HEK293T (cell line): ENCODE measurements at regions not wholly inside any gene's neighbourhood (a gene's known extent, or its start where the extent isn't known, plus 50 kb on each side); places are given as distances from the start of the nearest gene placed in this dataset.

ENCODE experiments used
- CTCF ChIA-PET: fragments of 350-600 bp; formaldehyde crosslinking; extraction: SDS; loops from one replicate; lab custom pipeline; 2021; ENCODE audit warnings: antibody characterized with exemption, inconsistent platforms; lab: Yijun Ruan, JAX
- POLR2A ChIA-PET: fragments of 350-600 bp; formaldehyde crosslinking; extraction: SDS; loops from one replicate; lab custom pipeline; 2020; ENCODE audit warnings: antibody characterized with exemption, inconsistent platforms; lab: Yijun Ruan, JAX
- DNase-seq: peaks from one replicate; pipeline ENCODE4 v3.0.0; 2012; ENCODE audit warnings: mixed read lengths; ENCODE audit errors: extremely low spot score
- ARNT ChIP-seq: fragments of 450-650 bp; IDR thresholded peaks from 2 replicates; pipeline ENCODE4 v1.6.1; 2017; ENCODE audit warnings: mild to moderate bottlenecking
- BHLHE40 ChIP-seq: fragments of 450-650 bp; IDR thresholded peaks from 2 replicates; pipeline ENCODE4 v1.6.1; 2016; ENCODE audit warnings: mild to moderate bottlenecking, moderate library complexity, borderline replicate concordance
- CTBP1 ChIP-seq: fragments of 450-650 bp; IDR thresholded peaks from 2 replicates; pipeline ENCODE4 v1.6.1; 2016; ENCODE audit warnings: borderline replicate concordance
- ELF4 ChIP-seq: fragments of 450-650 bp; IDR thresholded peaks from 2 replicates; pipeline ENCODE4 v1.6.1; 2017; ENCODE audit warnings: antibody characterized with exemption
- FOXA1 ChIP-seq: fragments of 450-650 bp; IDR thresholded peaks from 2 replicates; pipeline ENCODE4 v1.6.1; 2016; ENCODE audit warnings: mild to moderate bottlenecking
- FOXK2 ChIP-seq: fragments of 450-650 bp; IDR thresholded peaks from 2 replicates; pipeline ENCODE4 v1.6.1; 2016; ENCODE audit warnings: mild to moderate bottlenecking
- FOXM1 ChIP-seq: fragments of 450-650 bp; IDR thresholded peaks from 2 replicates; pipeline ENCODE4 v1.6.1; 2017; ENCODE audit warnings: mild to moderate bottlenecking, borderline replicate concordance
- HDGF ChIP-seq: fragments of 450-650 bp; IDR thresholded peaks from 2 replicates; pipeline ENCODE4 v1.6.1; 2017; ENCODE audit warnings: antibody characterized with exemption, borderline replicate concordance
- L3MBTL2 ChIP-seq: fragments of 450-650 bp; conservative IDR thresholded peaks from 2 replicates; pipeline ENCODE4 v1.6.1; 2016; ENCODE audit warnings: mild to moderate bottlenecking
- LEF1 ChIP-seq: fragments of 450-650 bp; IDR thresholded peaks from 2 replicates; pipeline ENCODE4 v1.6.1; 2017; ENCODE audit warnings: mild to moderate bottlenecking, borderline replicate concordance
- NFRKB ChIP-seq: fragments of 450-650 bp; IDR thresholded peaks from 2 replicates; pipeline ENCODE4 v1.6.1; 2016; ENCODE audit warnings: mild to moderate bottlenecking, moderate library complexity
- SP1 ChIP-seq: fragments of 450-650 bp; IDR thresholded peaks from 2 replicates; pipeline ENCODE4 v1.6.1; 2017
- SUZ12 ChIP-seq: fragments of 450-650 bp; IDR thresholded peaks from 2 replicates; pipeline ENCODE4 v1.6.1; 2016; ENCODE audit warnings: mild to moderate bottlenecking
- TARDBP ChIP-seq: fragments of 450-650 bp; IDR thresholded peaks from 2 replicates; pipeline ENCODE4 v1.6.1; 2016
- ZNF384 ChIP-seq: fragments of 450-650 bp; IDR thresholded peaks from 2 replicates; pipeline ENCODE4 v1.6.1; 2016
- TF ChIP-seq, protein P1 (sequence below): fragments of 450-650 bp; IDR thresholded peaks from 2 replicates; pipeline ENCODE4 v1.6.1; 2016

DNA sequence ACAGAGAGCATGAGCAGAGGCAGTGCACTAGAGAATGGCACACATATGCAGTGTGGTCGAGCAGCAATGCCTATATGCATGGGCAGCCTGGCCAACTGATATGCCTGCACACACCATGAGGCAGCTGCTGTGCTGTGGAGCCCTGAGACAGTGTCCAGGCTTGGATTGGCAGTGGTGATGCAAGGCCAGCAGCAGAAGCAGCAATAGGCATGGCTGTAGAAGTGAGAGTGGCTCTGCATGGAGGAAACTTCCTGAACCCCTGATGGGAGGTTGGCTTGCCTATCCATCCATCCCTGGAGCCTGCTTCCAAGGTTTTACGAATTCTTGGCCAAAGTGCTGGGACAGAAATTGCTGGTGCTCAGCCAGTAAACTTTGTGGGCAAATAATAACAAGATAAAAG is 89.7 kb downstream of the DIRAS3 start:
- DNase-seq = no peak
- POLR2A ChIA-PET = no interaction called here
- TF ChIP-seq TARDBP (no peak), ARNT (no peak), HDGF (no peak), SP1 (no peak), ZNF384 (no peak), FOXM1 (no peak), FOXA1 (no peak), ELF4 (no peak), CTBP1 (no peak), NFRKB (no peak), L3MBTL2 (no peak), FOXK2 (no peak), LEF1 (no peak), BHLHE40 (no peak), SUZ12 (no peak)
- TF ChIP-seq, protein P1, sequence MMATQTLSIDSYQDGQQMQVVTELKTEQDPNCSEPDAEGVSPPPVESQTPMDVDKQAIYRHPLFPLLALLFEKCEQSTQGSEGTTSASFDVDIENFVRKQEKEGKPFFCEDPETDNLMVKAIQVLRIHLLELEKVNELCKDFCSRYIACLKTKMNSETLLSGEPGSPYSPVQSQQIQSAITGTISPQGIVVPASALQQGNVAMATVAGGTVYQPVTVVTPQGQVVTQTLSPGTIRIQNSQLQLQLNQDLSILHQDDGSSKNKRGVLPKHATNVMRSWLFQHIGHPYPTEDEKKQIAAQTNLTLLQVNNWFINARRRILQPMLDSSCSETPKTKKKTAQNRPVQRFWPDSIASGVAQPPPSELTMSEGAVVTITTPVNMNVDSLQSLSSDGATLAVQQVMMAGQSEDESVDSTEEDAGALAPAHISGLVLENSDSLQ = no peak
- CTCF ChIA-PET = no interaction called here

DNA sequence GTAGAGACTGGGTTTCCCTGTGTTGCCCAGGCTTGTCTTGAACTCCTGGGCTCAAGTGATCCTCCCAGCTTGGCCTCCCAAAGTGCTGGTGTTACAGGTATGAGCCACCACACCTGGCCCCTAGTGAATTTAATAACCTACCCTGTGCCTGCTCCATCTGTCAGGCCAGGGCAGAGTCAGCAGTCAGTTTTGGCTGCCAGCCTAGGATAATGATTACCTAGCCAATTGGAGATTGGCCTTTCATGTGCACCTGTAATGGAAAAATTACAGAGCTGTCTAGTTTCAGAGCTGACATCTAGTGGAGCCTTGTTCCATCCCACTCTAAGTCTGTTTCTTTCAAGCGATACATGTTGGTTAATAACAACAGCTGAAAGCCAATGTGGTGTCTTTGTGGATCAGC is 92.0 kb downstream of the DIRAS3 start:
- TF ChIP-seq L3MBTL2 (no peak), ARNT (no peak), ZNF384 (no peak), HDGF (no peak), BHLHE40 (no peak), FOXK2 (no peak), ELF4 (no peak), TARDBP (no peak), FOXA1 (no peak), LEF1 (no peak), FOXM1 (no peak), NFRKB (no peak), CTBP1 (no peak), SP1 (no peak), SUZ12 (no peak)
- TF ChIP-seq, protein P1 = no peak
- no peak for DNase-seq
- ChIA-PET POLR2A (no interaction called here), CTCF (no interaction called here)

DNA sequence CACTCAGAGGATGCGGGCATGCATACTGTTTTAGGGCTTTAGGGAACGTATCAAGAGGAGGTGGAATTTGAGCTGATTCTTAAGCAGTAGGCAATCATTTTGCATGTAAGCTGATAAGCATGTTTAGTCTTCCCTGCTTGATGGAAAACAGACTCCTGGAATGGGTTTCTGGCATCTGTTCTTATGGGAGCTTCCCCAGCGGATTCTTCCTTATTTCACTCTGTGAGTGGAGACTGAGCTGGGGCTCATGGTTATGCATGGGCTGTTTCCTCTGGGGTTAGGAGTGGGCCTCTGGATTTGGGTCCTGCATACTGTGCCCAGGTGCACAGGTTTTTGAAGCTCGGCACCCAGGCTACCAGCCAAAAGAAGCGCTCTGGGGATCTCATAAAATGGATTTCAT is 93.4 kb downstream of the DIRAS3 start:
- ChIA-PET CTCF (no interaction called here), POLR2A (no interaction called here)
- TF ChIP-seq ELF4 (no peak), FOXK2 (no peak), BHLHE40 (no peak), LEF1 (no peak), L3MBTL2 (no peak), SUZ12 (no peak), NFRKB (no peak), TARDBP (no peak), ZNF384 (no peak), CTBP1 (no peak), HDGF (no peak)
- TF ChIP-seq, protein P1 = no peak
- DNase-seq = no peak

- no peak for DNase-seq
- no peak for TF ChIP-seq FOXK2
- no peak for TF ChIP-seq ARNT
- no peak for TF ChIP-seq ZNF384
- TF ChIP-seq NFRKB = no peak
- TF ChIP-seq LEF1 = no peak
- ChIA-PET POLR2A (no interaction called here), CTCF (no interaction called here)
These were observed 94.3 kb downstream of the DIRAS3 start for GRCh38 chr1:67956116-67956515.

DNA sequence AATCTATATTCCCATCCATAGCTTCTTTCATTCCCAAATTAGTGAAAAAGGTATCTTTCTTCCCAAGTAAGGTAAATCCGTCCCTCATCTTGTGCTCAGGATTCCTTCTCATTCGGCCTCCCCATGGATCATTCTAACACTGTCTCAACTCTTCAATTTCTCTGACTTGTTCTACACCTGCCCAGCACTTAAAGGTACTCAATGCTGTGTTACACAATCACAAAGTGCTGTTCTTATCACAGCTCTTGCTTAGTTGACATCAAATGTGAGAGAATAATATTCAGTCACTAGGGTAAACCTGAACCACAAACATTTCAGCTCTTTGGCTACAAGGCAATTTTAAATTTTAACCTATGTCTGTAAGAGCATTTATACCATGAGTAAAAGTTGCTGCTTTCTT is 94.8 kb downstream of the DIRAS3 start:
- CTCF ChIA-PET = interaction anchor here (0.6 kb wide), 1 partner anchor 28 kb away, joined by 3 read pairs; no protein-coding TSS in a partner anchor
- POLR2A ChIA-PET = no interaction called here
- no peak for DNase-seq
- TF ChIP-seq FOXK2 = no peak
- no peak for TF ChIP-seq LEF1
- no peak for TF ChIP-seq CTBP1

DNA sequence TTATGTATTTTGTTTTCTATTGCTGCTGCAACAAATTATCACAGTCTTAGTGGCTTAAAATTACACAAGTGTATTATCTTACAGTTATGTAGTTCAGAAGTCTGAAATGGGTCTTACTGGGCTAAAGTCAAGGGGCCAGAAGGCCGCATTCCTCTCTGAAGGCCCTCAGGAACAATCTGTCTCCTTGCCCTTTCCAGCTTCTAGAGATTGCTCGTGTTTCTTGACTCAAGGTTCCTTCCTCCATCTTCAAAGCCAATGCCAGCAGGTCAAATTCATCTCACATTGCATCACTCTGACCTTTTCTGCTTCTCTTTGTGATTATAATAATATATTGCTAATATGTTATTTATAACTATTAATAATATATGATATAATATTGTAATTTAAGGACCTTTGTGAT is 97.1 kb downstream of the DIRAS3 start:
- DNase-seq = no peak
- POLR2A ChIA-PET = no interaction called here
- CTCF ChIA-PET = no interaction called here
- TF ChIP-seq ARNT = no peak
- TF ChIP-seq LEF1 = no peak
- TF ChIP-seq FOXK2 = no peak
- no peak for TF ChIP-seq L3MBTL2
- no peak for TF ChIP-seq FOXA1
- no peak for TF ChIP-seq FOXM1
- no peak for TF ChIP-seq TARDBP
- no peak for TF ChIP-seq SUZ12
- no peak for TF ChIP-seq ZNF384
- TF ChIP-seq, protein P1 = no peak
- no peak for TF ChIP-seq SP1
- no peak for TF ChIP-seq CTBP1
- no peak for TF ChIP-seq BHLHE40
- TF ChIP-seq HDGF = no peak
- TF ChIP-seq ELF4 = no peak
